Breast epithelium (tissue), 4 donors: ENCODE measurements at regions not wholly inside any gene's neighbourhood (a gene's known extent, or its start where the extent isn't known, plus 50 kb on each side); places are given as distances from the start of the nearest gene placed in this dataset.

Source experiments
- DNase-seq, 2 donors: peaks; one replicate each; pipeline ENCODE4 v3.0.0-alpha.2; 2019; ENCODE audit warnings: low spot score in 2 of 2
- H3K27ac ChIP-seq, 2 donors: fragments of 200-600 bp; sonication (generic) in 1 of 2; one replicate each; pipeline ENCODE4 v1.5.1; 2016 to 2019; ENCODE audit warnings: mild to moderate bottlenecking in 1 of 2
- H3K27me3 ChIP-seq, 2 donors: fragments of 200-600 bp; sonication (generic) in 1 of 2; one replicate each; pipeline versions ENCODE4 v1.5.1 to v1.6.0; 2017 to 2019; ENCODE audit warnings: control low read depth in 1 of 2, mild to moderate bottlenecking in 1 of 2
- H3K36me3 ChIP-seq: fragments of 200-600 bp; one replicate; pipeline ENCODE4 v1.5.1; 2019
- H3K4me1 ChIP-seq, 2 donors: fragments of 200-600 bp; sonication (generic); one replicate each; pipeline ENCODE4 v1.5.1; 2016 to 2019; ENCODE audit warnings: control low read depth in 1 of 2
- H3K4me3 ChIP-seq, 3 donors: fragments of 200-600 bp; sonication (generic); 1 replicate in 2 of 3; 2 replicates in 1 of 3; pipeline ENCODE4 v1.5.1; 2016 to 2019; ENCODE audit warnings: mild to moderate bottlenecking in 3 of 3, moderate library complexity in 2 of 3
- H3K9me3 ChIP-seq, 2 donors: fragments of 200-600 bp; sonication (generic) in 1 of 2; one replicate each; pipeline ENCODE4 v1.5.1; 2016 to 2019; ENCODE audit warnings: control low read depth in 1 of 2
- POLR2A ChIP-seq: fragments of 450-650 bp; IDR thresholded peaks from one replicate; pipeline ENCODE4 v1.6.1; 2016; ENCODE audit warnings: antibody characterized with exemption, mild to moderate bottlenecking, moderate library complexity
- POLR2AphosphoS5 ChIP-seq, 3 donors: sonication (generic); formaldehyde crosslinking; IDR thresholded peaks; one replicate each; pipeline ENCODE4 v1.6.1; 2017; ENCODE audit warnings: antibody characterized with exemption in 3 of 3
- intact Hi-C: fragments of 100-400 bp; cut with DNase I; formaldehyde crosslinking; loops from one replicate; pipeline ENCODE4 v1.15.1; 2023; ENCODE audit warnings: low total_unique reads
- TF ChIP-seq, protein P1 (sequence below), 3 donors: fragments of 450-650 bp; IDR thresholded peaks; one replicate each; pipeline ENCODE4 v1.5.1; 2016 to 2017; ENCODE audit warnings: antibody characterized with exemption in 3 of 3, mild to moderate bottlenecking in 3 of 3, moderate library complexity in 3 of 3

DNA sequence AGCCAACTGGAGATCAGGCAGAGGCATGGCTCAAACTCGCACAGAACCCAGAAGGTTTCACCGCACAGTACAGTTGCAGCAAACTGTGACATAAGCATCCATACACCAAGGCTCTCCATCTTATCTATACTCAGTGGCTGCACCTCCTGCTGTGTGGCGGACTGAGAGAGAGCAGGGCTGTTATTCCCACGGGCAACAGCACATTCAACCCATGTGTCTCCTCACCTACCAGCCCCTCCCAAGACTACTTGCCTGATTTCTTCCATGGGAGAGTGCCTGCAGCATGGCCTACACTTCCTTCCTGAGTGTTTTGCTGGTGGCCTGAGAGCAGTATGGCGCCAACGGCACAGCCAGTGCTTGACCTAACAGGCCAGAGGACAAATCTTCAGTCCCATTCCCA, 1606.6 kb downstream of the SLITRK1 start:
- Histone ChIP-seq H3K4me1 (no peaks in the 10 kb centered on the region), H3K36me3 (no peaks in the 10 kb centered on the region), H3K27me3 (no peaks in the 10 kb centered on the region), H3K27ac (no peak overlapping the region), H3K9me3 (no peaks in the 10 kb centered on the region), H3K4me3 (no peak overlapping the region)
- TF ChIP-seq POLR2AphosphoS5 (IDR thresholded peaks at IDR 0.05) (no peak), POLR2A (no peak)
- TF ChIP-seq, protein P1, sequence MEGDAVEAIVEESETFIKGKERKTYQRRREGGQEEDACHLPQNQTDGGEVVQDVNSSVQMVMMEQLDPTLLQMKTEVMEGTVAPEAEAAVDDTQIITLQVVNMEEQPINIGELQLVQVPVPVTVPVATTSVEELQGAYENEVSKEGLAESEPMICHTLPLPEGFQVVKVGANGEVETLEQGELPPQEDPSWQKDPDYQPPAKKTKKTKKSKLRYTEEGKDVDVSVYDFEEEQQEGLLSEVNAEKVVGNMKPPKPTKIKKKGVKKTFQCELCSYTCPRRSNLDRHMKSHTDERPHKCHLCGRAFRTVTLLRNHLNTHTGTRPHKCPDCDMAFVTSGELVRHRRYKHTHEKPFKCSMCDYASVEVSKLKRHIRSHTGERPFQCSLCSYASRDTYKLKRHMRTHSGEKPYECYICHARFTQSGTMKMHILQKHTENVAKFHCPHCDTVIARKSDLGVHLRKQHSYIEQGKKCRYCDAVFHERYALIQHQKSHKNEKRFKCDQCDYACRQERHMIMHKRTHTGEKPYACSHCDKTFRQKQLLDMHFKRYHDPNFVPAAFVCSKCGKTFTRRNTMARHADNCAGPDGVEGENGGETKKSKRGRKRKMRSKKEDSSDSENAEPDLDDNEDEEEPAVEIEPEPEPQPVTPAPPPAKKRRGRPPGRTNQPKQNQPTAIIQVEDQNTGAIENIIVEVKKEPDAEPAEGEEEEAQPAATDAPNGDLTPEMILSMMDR (IDR thresholded peaks at IDR 0.05), result no peak
- DNase-seq, result no peak
- intact Hi-C loops, result no loop called here

GRCh38 chr13:82259284-82259683, 1623.0 kb downstream of the SLITRK1 start:
- no peak overlapping the region for H3K27ac ChIP-seq
- no peaks in the 10 kb centered on the region for H3K4me1 ChIP-seq
- no peak for DNase-seq
- no peak overlapping the region for H3K4me3 ChIP-seq
- intact Hi-C loops, result loop anchor here (5.0 kb wide), 1 partner anchor 877 kb away; no protein-coding TSS in a partner anchor
- H3K9me3 ChIP-seq, result peaks cover 0 to 6% of the 10 kb centered on the region in 2 donors
- H3K36me3 ChIP-seq, result no peaks in the 10 kb centered on the region
- H3K27me3 ChIP-seq, result no peaks in the 10 kb centered on the region
- TF ChIP-seq POLR2A, result no peak
- TF ChIP-seq, protein P1 (IDR thresholded peaks at IDR 0.05), result no peak
- TF ChIP-seq POLR2AphosphoS5 (IDR thresholded peaks at IDR 0.05), result no peak

GRCh38 chr13:82257790-82258507, 1624.3 kb downstream of the SLITRK1 start:
- Histone ChIP-seq H3K36me3 (no peaks in the 10 kb centered on the region), H3K27me3 (no peaks in the 10 kb centered on the region), H3K4me1 (no peaks in the 10 kb centered on the region), H3K27ac (no peak overlapping the region), H3K4me3 (no peak overlapping the region), H3K9me3 (peaks cover 0 to 6% of the 10 kb centered on the region in 2 donors)
- TF ChIP-seq POLR2AphosphoS5 (IDR thresholded peaks at IDR 0.05) (no peak), POLR2A (no peak)
- TF ChIP-seq, protein P1 (IDR thresholded peaks at IDR 0.05), result no peak
- DNase-seq, result no peak
- intact Hi-C loops, result loop anchor here (5.0 kb wide), 1 partner anchor 876 kb away; no protein-coding TSS in a partner anchor

GRCh38 chr13:82248762-82249161, 1633.5 kb downstream of the SLITRK1 start:
- Histone ChIP-seq H3K27me3 (no peaks in the 10 kb centered on the region), H3K27ac (no peak overlapping the region), H3K9me3 (no peaks in the 10 kb centered on the region), H3K36me3 (no peaks in the 10 kb centered on the region), H3K4me3 (no peak overlapping the region), H3K4me1 (no peaks in the 10 kb centered on the region)
- DNase-seq, result no peak
- TF ChIP-seq POLR2A, result no peak
- TF ChIP-seq, protein P1 (IDR thresholded peaks at IDR 0.05), result no peak
- no peak for TF ChIP-seq POLR2AphosphoS5 (IDR thresholded peaks at IDR 0.05)
- intact Hi-C loops, result no loop called here

- no peak for DNase-seq
- intact Hi-C loops, result no loop called here
- Histone ChIP-seq H3K36me3 (no peaks in the 10 kb centered on the region), H3K27ac (no peak overlapping the region), H3K4me3 (no peak overlapping the region), H3K27me3 (no peaks in the 10 kb centered on the region), H3K4me1 (no peaks in the 10 kb centered on the region), H3K9me3 (no peaks in the 10 kb centered on the region)
- TF ChIP-seq POLR2AphosphoS5 (IDR thresholded peaks at IDR 0.05) (no peak), POLR2A (no peak)
These were observed 1636.4 kb downstream of the SLITRK1 start for GRCh38 chr13:82245860-82246259.
